HL-60 (cell line): ENCODE measurements at regions not wholly inside any gene's neighbourhood (a gene's known extent, or its start where the extent isn't known, plus 50 kb on each side); places are given as distances from the start of the nearest gene placed in this dataset.

Experiments used
- DNase-seq, 2 experiments: peaks; one replicate each; pipeline ENCODE4 v3.0.0-alpha.2; 2010 to 2020; ENCODE audit warnings: low read depth in 1 of 2, low spot score in 1 of 2
- H3K27ac ChIP-seq: fragments of 250-450 bp; sonication (Bioruptor Pico); replicated peaks from 2 replicates; pipeline ENCODE4 v1.5.1; 2020; ENCODE audit warnings: mild to moderate bottlenecking, moderate library complexity
- H3K27me3 ChIP-seq: fragments of 250-450 bp; sonication (Bioruptor Pico); 2 replicates; pipeline ENCODE4 v1.5.1; 2021; ENCODE audit warnings: mild to moderate bottlenecking, moderate library complexity; ENCODE audit not compliant: insufficient read depth, poor library complexity, severe bottlenecking
- H3K4me3 ChIP-seq: replicated peaks from 2 replicates; pipeline ENCODE4 v1.5.1; 2011; ENCODE audit warnings: mild to moderate bottlenecking, control low read depth, low read length; ENCODE audit not compliant: insufficient read depth
- CTCF ChIP-seq: IDR thresholded peaks from one replicate; pipeline ENCODE4 v1.5.1; 2011; ENCODE audit warnings: low read length, control low read depth, inconsistent platforms; ENCODE audit not compliant: insufficient read depth
- GABPA ChIP-seq: IDR thresholded peaks from 2 replicates; pipeline ENCODE4 v1.6.1; 2012; ENCODE audit warnings: low read depth
- POLR2AphosphoS5 ChIP-seq: IDR thresholded peaks from 2 replicates; pipeline ENCODE4 v1.6.1; 2012; ENCODE audit warnings: low read depth
- REST ChIP-seq: IDR thresholded peaks from 2 replicates; pipeline ENCODE4 v1.6.1; 2012; ENCODE audit warnings: low read depth; ENCODE audit not compliant: insufficient replicate concordance
- SPI1 ChIP-seq: IDR thresholded peaks from 2 replicates; pipeline ENCODE4 v1.6.1; 2012; ENCODE audit warnings: low read depth, mild to moderate bottlenecking, borderline replicate concordance

- DNase-seq, result peak; percentile 70 to 86
- TF ChIP-seq GABPA (no peak), CTCF (peak; percentile 100)
- H3K27ac ChIP-seq, result no peak overlapping the region
- H3K27me3 ChIP-seq, result no peaks in the 10 kb centered on the region
- no peak overlapping the region for H3K4me3 ChIP-seq
Measured at GRCh38 chr18:45212181-45213039, 402.9 kb upstream of the SLC14A2 start.

DNA sequence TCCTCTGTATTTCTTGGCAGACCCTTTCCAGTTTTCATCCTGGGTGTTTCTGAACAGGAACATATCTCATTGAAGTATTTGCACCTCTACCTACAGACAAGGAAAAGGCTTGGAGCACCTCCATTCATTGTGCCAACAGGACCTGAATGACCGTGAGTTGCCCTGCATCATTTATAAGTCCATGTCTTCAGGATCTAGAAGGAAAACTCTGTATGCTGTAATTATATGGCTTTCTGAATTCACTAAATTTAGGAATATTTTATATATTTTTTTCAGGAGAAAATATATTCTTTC is 402.3 kb upstream of the SLC14A2 start:
- Histone ChIP-seq H3K27me3 (no peaks in the 10 kb centered on the region), H3K27ac (no peak overlapping the region), H3K4me3 (no peak overlapping the region)
- DNase-seq, result no peak
- TF ChIP-seq POLR2AphosphoS5, result no peak
- no peak for TF ChIP-seq SPI1
- no peak for TF ChIP-seq CTCF
- no peak for TF ChIP-seq GABPA
- TF ChIP-seq REST, result no peak

DNA sequence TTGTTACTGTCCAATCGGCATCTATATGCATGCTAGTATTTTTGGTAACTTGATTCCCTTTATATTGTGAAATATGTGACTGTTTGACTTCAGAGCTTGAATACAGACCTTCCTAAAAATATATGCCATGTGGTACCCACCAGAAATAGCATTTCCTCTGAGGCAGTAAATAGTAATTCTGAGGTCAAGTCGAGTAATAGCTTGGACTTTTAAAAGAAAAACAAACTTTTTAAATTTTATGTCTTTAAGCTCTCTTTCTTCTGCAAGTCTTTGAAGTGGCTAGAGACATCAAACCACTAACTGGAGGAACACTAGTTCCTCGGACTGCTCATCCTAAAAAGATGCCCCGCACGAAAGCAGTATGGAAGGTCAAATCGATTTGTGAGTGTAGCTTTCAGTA is 396.8 kb upstream of the SLC14A2 start:
- H3K27ac ChIP-seq, result no peak overlapping the region
- TF ChIP-seq POLR2AphosphoS5 (no peak), GABPA (no peak), REST (no peak), SPI1 (no peak), CTCF (no peak)
- no peak for DNase-seq

GRCh38 chr18:45221363-45221762 is 393.9 kb upstream of the SLC14A2 start:
- H3K27me3 ChIP-seq, result no peaks in the 10 kb centered on the region
- DNase-seq, result no peak
- TF ChIP-seq POLR2AphosphoS5, result no peak
- no peak for TF ChIP-seq SPI1
- TF ChIP-seq CTCF, result no peak
- TF ChIP-seq GABPA, result no peak
- TF ChIP-seq REST, result no peak
- H3K4me3 ChIP-seq, result no peak overlapping the region
- H3K27ac ChIP-seq, result no peak overlapping the region

More for the DNA sequence above, 396.8 kb upstream of the SLC14A2 start:
- H3K27me3 ChIP-seq, result no peaks in the 10 kb centered on the region
- H3K4me3 ChIP-seq, result no peak overlapping the region
